SW480 (cell line): ENCODE measurements at regions not wholly inside any gene's neighbourhood (a gene's known extent, or its start where the extent isn't known, plus 50 kb on each side); places are given as distances from the start of the nearest gene placed in this dataset.
"Not testable (repeated sequence)": the region's sequence is repeated elsewhere in the genome, so short reads cannot be mapped to it uniquely, and the experiment has no call there.

Experiments used
- DNase-seq: peaks from one replicate; pipeline ENCODE4 v3.0.0-alpha.2; 2016; ENCODE audit warnings: low spot score

DNA sequence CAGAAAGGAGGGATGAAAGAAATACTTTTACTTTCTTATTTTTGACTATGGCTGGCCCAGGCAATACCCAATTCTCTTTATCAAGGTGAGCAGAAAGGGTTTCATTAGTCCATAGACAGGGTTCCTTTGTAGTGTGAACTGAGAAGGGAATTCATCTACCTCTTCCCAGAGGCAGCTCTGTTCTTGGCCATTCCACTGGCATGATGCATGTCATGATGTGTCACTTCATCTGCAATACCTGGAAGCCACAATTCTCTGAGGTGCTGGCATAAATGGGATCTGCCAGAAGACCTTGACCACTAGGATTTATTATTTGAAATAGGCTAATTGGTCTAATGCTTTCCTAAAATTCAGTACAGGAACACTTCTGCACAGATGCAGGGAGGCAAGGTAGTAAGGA is 542.8 kb downstream of the RFC3 start:
- DNase-seq: no peak

DNA sequence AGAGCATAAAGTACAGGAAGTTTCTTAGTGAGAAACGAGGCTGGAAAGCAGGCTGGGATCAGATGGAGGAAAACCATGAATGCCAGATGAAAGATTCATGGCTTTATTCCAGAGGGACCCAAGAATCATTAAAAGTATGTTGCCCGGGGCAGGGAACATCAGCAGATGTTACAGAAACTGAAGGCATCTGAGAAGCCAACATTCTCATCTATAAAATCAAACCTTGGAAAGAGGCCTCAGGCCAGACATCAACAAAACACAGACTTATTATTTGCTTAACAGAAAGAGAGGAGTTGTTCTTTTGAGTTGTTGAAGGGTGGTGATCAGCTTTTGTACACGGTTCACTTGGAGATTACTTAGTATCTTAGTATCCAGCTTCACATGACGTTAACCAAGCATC is 543.6 kb downstream of the RFC3 start:
- no peak for DNase-seq

DNA sequence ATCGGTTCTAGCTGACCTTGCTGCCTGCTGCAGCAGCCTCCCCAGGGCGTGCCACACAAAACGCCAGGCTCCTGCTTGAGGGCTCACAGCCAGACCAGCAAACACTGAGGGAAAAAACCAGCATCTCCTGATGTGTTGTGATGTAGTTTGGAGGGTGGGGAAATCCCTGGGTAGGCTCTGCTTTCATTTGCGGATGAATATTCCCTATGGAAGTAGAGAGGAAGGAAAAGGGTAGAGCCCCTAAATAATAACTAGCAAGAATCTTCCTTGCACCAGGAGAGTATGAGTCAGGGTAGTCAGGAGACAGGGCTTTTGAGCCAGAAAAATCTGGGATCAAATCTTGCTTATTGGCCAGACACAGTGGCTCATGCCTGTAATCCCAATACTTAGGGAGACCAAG is 545.3 kb downstream of the RFC3 start:
- DNase-seq: no peak

DNA sequence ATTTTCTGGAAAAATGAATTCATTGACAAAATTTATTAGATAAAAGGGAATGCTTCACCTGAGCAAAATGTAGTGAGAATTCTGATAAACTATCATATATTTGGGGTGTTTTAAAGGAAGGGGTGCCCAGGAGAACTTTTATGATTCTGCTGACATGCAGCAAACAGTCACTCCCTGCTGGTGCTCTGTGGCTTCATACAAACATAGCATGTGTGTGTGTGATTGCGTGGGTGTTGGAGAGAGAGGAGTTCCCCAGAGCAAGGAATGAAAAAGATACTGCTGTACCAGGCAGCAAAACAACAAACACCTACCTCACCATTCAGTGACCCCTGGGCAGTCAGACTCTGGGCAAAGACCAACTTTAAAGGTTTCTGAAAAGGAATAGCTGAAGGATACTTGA is 546.7 kb downstream of the RFC3 start:
- peak; percentile 28 for DNase-seq

DNA sequence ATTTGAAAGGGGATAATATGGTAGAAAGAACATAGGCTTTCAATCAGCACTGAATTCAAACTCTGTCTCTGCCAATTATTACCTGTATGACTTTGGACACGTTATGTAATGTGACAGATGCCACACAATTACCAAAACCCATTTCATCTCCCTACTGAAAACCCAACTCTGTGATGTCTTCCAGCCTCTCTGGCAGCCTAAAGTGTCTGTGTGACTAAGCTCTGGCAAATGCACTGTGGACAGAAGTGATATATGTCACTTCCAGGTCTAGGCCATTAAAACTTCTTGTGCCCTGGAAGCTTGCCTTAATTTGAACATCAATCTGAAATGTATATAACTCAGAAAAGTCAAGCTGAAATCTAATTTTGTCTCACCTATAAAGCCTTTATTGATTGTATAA is 552.0 kb downstream of the RFC3 start:
- DNase-seq: no peak

DNA sequence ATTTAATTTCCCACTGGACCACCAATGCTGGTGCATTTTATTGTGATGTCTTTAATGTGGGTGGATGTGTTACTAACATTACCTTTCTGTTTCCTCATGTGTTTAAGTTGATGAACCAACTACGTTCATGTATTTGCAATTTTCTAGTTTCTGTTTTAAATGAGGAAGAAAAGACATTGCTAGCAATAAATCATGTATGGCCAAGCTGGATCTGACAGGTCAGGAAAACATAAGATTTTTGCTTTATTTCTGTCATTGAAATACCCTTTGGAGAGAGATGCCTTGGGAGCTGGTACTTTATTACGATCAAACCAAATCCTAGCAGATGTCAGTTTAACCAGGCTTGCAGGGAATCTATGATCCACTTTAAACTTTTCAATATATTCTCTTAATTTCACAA is 553.2 kb downstream of the RFC3 start:
- DNase-seq: no peak

DNA sequence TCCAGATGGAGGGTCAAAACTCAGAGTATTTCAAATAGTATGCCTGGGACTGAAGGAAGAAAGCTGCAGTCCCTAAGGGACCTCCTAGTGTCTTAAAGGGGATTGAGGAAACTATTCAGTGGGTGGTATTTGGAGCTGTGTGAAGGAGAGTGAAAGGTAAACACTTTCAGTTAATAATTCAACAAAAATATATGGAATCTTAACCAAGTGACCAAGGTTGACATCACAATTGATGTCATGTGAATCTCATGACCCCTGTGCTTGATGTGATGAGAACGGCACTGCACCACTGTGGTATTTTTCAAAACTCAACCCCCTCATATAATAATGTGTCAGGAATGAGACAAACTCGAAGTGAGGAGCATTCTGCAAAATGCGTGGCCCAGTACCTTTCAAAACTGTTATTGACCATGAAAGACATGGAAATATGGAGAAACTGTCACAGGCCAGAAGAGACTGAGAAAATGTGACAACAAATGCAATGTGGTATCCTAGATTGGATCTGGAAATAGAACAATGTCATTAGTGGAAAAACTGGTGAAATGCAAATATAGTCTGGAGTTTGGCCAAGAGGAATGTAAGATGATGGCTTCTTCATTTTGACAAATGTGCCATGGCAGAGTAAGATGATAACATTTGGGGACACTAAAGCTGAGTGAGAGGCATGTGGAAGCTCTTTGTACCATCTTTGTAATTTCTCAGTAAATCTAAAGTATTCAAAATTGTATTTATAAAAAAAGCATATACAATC is 553.9 kb downstream of the RFC3 start:
- DNase-seq: no peak

DNA sequence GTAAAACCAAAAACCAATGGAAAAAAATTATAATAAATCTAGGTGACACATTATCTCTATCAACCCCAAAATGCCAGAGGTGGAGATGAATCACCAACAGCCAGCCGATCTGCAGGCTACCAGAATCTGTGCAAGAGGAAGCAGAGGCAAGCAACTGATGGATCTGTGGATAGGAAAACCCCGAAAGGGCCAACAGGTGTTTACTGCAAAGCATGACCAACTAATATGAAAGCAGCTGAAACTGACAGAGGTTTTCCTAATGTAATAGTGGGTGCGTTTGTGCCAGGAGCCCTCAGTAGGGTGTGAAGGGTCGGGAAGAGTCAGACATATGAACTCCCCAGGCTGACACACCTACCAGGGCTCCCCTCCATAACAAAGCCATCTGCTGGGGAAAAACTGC is 554.6 kb downstream of the RFC3 start:
- DNase-seq: no peak

DNA sequence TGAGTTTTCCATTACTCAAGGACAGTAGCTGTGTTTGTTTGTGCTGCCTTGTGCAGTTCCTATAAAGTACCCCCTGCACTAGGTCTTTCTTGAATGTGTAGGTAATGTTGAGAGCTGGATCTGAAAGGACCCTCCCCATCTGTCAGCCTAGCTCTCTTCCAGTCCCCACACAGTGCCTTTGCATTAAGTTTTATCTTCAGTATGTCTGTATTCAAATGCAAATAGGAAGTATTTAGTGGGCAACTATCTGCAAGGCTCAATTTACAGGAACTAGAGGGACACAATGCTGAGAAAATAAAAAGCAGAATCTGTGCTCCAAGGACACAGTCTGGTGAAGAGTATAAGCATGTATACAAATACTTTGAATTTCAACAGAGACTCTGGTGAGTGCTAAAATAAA is 558.5 kb downstream of the RFC3 start:
- no peak for DNase-seq

DNA sequence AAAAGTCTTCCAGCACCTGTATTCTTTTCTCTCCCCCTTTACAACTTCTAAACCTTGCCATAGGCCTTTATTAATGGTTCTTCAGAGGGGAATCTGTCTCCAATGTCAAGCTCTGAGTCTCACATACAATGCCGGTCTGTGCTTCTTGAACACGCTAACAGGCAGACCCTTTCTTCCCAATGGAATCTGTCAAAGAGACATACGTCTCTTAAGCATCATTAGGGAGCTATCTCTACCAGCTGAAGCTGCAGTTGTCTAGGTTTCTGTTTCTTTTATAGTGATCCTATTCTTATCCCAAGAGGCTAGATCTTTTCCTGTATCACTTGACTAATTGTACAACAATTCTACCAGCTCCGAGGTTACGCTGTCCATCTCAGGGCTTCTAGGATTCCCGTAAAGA is 560.8 kb upstream of the NBEA start:
- DNase-seq: no peak

DNA sequence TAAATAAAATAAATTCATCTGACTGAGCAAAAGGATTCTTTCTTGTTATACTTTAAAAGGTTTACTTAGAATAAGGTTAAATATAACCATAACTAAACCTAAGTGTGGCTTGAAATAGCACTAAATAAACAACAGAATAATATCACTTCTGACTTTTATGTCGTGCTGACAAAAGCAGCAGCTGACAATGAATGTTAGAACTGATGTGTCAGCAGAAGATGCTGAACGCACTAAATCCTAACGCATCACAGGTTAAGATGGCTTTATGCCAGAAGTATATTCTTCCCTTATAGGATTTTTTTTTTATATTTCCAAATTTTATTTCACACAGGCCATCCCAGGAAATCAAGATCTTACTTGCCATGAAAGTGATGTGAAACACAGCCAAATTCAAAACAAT is 558.3 kb upstream of the NBEA start:
- DNase-seq: no peak

DNA sequence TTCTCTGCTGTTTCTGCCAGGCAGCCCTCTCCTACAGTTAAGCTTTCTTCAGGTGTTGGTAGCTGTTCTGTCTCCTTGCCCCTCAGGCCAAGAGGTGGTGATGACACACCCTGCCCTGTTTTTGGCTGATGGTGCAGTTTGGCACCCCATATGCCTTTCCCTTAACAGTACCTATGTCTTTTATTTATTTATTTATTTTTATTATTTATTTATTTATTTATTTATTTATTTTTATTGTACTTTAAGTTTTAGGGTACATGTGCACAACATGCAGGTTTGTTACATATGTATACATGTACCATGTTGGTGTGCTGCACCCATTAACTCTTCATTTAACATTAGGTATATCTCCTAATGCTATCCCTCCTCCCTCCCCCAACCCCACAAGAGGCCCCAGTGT is 555.8 kb upstream of the NBEA start:
- DNase-seq: not testable (repeated sequence)

DNA sequence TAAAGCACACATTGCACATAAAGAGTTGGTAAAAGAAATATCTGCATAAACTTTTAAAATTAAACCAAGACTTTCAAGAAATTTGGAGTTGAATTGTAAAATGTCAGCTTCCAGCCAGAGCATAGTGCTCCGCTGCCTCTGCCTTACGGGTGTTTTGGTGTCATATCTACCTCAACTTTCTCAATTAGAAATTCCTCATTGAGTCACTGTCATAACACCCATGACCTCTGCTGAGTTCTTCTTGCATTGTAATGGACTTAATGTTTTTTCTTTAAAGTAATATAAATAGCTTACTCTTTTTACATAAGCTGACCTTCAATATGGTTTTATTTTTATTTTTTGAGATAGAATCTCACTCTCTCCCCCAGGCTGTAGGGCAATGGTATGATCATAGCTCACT is 551.0 kb upstream of the NBEA start:
- peak; percentile 5 for DNase-seq

DNA sequence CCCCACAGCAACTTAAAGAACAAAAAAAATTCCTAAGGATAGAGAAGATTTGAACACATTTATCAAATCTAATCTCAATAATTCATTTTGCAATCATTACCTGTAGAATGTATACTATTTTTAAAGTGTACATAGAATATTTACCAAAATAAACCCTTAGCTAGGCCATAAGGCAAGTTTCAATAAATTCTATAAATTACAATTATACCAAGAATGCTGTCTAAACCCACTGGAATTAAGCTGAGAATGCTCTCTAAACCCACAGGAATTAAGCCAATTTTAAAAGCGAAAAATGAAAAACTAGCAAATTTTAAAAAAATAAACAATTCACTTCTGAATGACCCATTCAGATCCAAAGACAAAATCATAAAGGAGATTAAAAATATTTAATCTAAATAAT is 540.4 kb upstream of the NBEA start:
- no peak for DNase-seq

DNA sequence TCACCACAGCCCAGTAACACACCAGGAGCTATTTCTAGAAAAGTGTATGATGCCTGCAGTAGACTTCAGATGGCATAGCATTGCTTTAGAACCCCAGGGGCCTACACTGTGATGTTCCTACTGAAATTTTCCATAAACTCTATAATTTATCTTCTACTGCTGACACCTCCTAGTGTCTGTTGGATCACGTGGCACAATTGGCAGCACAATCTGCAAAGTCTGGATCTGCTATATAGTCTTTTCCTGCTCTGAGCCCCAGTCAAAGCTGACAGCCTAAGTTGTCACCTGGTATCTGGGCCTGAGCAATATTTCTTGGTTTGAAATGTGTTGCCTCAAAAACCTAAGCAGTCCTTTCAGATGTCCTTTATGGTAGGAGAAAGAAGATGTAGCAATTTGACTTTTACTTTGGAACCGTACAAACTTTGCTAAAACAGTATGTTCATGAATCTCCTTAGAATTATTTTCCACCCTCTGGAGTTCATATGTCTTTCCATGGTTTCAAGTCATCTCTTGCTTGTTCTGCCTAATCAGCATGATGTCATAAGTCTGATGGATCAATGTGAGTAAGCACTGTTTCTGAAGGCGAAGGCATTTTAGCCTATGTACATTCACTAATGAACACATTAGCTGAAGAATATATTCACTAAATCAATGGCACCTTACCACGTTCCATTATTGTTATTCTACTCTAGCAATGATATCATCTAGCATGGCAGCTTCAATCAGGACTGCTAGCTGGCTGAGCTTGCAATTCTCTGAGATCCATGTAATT is 536.5 kb upstream of the NBEA start:
- DNase-seq: no peak

DNA sequence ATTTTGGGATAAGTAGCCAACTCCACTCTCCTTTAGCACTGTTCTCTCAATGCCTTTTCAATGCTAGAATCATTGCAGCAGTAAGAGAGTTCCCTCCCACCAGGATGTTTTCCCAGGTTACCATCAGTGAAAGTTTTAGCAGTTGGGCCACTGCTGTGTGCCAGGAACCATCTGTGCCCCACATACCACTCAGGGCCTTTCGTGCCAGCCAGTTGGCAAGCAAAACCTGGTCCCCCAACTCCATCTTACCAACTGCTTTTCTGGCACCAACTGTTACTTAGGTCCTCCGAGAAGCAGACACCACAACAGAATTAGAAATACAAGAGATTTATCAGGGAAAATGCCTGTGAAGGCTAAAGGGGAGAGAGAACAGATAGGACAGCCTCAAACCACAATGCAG is 533.4 kb upstream of the NBEA start:
- DNase-seq: no peak

DNA sequence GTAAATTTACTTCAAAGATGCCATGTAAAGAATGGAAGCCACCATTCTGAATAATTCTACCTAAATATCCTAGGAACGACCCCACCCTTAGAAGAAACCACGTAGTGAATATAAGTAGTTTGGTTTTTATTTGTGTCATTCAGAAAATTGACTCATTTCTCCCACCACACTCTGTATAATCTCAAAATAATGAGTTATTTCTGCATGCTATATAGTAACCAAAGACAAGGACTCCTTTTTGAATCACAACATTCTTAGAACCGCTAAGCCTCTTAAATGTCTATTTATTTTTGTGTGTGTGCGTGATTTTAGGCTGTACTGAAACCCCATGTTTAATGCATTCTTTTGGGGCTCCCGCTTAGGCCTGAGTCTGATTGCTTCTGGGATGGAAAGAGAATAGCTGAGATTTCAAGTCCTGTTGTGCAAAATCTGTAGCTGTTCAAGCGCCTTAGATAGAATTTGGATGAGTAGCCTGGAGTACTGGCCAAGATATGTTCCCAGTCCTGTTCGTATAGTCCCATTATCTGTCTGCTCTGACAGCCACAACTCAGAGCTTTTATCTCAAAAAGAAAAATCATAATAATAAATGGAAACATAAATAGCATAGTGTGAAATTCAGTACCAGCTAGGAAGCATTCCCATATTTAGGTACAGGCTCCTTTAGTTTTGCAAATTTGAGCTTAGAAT is 532.4 kb upstream of the NBEA start:
- DNase-seq: no peak

DNA sequence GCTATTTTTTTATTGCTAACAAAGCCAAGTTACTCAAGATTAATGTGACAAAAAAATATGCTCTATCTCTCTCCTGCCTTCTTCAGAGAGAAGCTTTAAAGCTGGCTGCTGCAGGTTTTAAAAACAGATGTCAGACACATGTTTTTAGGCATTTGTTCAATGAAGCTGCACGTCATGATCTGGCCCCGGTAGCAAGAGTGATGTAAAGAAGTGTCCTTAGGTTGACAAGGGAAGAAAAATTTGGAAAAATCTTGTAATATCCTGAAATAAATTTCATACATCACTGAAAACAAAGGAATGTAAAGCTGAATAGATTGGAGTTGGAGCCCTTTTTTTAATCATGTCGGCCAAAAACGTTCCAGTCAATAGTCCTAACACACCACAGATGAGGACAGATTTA is 531.4 kb upstream of the NBEA start:
- DNase-seq: no peak

DNA sequence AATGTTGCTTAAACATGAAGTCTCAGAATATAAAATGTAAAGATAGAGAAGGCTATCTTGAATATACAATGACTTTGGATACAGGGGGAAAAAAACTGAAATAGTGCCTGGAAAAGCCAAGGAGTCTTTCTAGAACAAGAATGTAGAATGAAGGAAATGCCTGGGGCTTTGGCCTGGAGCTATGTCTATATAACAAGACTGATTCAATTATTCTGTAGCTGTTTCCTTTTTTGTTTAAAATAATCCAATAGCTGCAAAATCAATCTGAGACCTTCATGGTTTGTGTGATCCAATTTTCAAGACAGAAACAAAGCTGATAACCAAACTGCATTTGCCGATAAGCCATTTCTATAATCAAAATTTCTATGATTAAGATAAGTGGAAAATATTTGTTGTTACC is 530.9 kb upstream of the NBEA start:
- no peak for DNase-seq

DNA sequence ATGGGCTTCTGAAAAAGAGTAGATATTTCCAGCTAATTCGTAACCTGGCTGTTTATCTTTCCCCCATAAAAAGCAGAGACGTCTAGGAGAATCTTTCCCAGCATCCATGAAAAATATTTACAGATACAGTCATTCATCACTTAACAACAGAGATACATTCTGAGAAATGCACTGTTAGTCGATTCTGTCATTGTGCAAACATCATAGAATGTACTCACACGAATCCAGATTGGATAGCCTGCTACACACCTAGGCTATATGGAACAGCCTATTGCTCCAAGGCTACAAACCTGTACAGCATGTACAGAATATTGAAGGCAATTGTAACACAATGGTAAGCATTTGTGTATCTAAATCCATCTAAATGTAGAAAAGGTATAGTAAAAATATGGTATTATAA is 530.2 kb upstream of the NBEA start:
- no peak for DNase-seq

DNA sequence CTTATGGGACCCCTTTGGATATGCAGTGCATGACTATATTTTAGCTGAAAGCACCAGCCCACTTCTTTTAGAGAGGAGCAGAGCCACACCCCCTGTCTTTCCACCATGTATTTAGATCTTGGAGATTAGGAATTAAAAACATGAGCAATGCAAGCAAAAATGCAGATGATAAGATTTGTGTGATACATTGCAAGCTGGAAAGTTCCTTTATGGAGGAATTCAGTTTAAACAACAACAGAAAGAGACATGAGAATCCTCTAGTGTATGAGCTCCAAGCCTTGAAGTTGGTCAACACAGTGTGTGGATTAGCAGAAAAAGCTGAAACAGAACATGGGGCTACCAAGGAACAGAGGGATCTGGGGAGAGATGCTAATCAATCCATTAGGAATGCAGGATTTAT is 529.8 kb upstream of the NBEA start:
- DNase-seq: no peak

DNA sequence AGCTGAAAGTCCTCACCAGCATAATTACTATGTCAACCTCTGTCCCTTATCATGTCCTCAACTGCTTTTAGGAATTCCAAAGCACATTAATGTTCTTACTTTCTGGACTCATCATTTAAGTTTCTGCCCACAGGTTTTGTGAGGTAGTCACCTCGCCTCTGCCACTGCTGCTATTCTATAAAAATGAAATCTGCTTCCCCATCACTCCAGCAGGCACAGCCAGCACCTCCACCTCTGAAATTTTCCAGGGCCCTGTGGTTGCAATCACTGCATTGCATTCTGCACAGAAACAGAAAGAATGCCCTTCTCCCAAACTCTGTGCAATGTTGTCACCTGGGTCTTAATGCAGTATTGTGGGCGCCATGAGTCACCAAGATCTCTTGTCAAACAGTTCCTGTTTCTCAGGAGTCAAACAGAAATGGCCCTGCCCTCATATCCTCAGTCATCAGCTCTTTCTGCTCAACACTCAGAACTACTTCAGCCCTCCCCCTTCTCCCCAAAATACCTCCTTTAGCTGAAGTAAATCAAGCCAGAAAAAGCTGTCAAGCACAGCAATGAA is 529.2 kb upstream of the NBEA start:
- no peak for DNase-seq
